IMR-90 (cell line): ENCODE measurements at regions not wholly inside any gene's neighbourhood (a gene's known extent, or its start where the extent isn't known, plus 50 kb on each side); places are given as distances from the start of the nearest gene placed in this dataset.

Source experiments
- ATAC-seq: fragments of 200-7000 bp; cut with Tn5 transposase; 2 replicates; pipeline ENCODE4 v1.9.1; 2020; ENCODE audit warnings: low read depth, mild to moderate bottlenecking, moderate library complexity
- BruUV-seq: library from RNA; stranded (reverse); fragments of 400-500 nt; replicated peaks from 2 replicates; lab custom pipeline; 2021; lab: Mats Ljungman, UMichigan
- CTCF ChIA-PET: fragments of 300-600 bp; formaldehyde crosslinking; extraction: SDS; loops from one replicate; lab custom pipeline; 2021; ENCODE audit warnings: antibody characterized with exemption; lab: Yijun Ruan, JAX
- POLR2A ChIA-PET: fragments of 300-600 bp; sonication (Branson Sonifier 250); formaldehyde crosslinking; loops from one replicate; lab custom pipeline; 2022; ENCODE audit warnings: antibody characterized with exemption; ENCODE audit not compliant: unreplicated experiment; lab: Charles Lee
- DNase-seq: peaks from one replicate; pipeline ENCODE4 v3.0.0; 2013
- H2AFZ ChIP-seq: replicated peaks from 2 replicates; pipeline ENCODE3; 2013; ENCODE audit warnings: low read length, mild to moderate bottlenecking; ENCODE audit not compliant: poor library complexity
- H2AK5ac ChIP-seq: 2 replicates; pipeline ENCODE4 v1.6.1; 2013; ENCODE audit warnings: low read depth, low read length, inconsistent platforms
- H2AK9ac ChIP-seq: replicated peaks from 2 replicates; pipeline ENCODE3; 2013; ENCODE audit warnings: mild to moderate bottlenecking, low read depth, low read length, moderate library complexity; ENCODE audit not compliant: poor library complexity
- H2BK120ac ChIP-seq: 2 replicates; pipeline ENCODE4 v1.6.1; 2013; ENCODE audit warnings: low read depth, low read length, inconsistent platforms
- H2BK15ac ChIP-seq: 3 replicates; pipeline ENCODE4 v1.6.1; 2013; ENCODE audit warnings: low read depth, low read length, inconsistent platforms
- H2BK20ac ChIP-seq: 2 replicates; pipeline ENCODE4 v1.6.1; 2013; ENCODE audit warnings: low read depth, mild to moderate bottlenecking, inconsistent platforms, low read length, moderate library complexity
- H2BK5ac ChIP-seq: 2 replicates; pipeline ENCODE4 v1.6.1; 2013; ENCODE audit warnings: mild to moderate bottlenecking, low read depth, low read length, inconsistent platforms; ENCODE audit not compliant: poor library complexity, severe bottlenecking
- H3K14ac ChIP-seq: replicated peaks from 2 replicates; pipeline ENCODE4 v1.6.1; 2013; ENCODE audit warnings: low read depth, low read length, inconsistent platforms
- H3K18ac ChIP-seq: 2 replicates; pipeline ENCODE4 v1.6.1; 2013; ENCODE audit warnings: low read depth, low read length, control low read depth
- H3K23ac ChIP-seq: 2 replicates; pipeline ENCODE4 v1.6.1; 2013; ENCODE audit warnings: low read depth, low read length, inconsistent platforms
- H3K27ac ChIP-seq: 2 replicates; pipeline ENCODE4 v1.5.1; 2013; ENCODE audit warnings: mild to moderate bottlenecking, control low read depth, low read length; ENCODE audit not compliant: insufficient read depth
- H3K27me3 ChIP-seq: 2 replicates; pipeline ENCODE4 v1.6.1; 2013; ENCODE audit warnings: low read length; ENCODE audit not compliant: control insufficient read depth, insufficient read depth
- H3K36me3 ChIP-seq: 2 replicates; pipeline ENCODE4 v1.6.1; 2013; ENCODE audit warnings: low read length, mixed read lengths; ENCODE audit not compliant: control insufficient read depth, insufficient read depth
- H3K4ac ChIP-seq: 2 replicates; pipeline ENCODE4 v1.6.1; 2013; ENCODE audit warnings: low read depth, low read length, inconsistent platforms
- H3K4me1 ChIP-seq: 2 replicates; pipeline ENCODE4 v1.6.1; 2013; ENCODE audit warnings: low read length, mixed read lengths; ENCODE audit not compliant: control insufficient read depth, insufficient read depth
- H3K4me2 ChIP-seq: 2 replicates; pipeline ENCODE4 v1.6.1; 2013; ENCODE audit warnings: low read depth, mild to moderate bottlenecking, control low read depth, low read length, moderate library complexity
- H3K4me3 ChIP-seq: 2 replicates; pipeline ENCODE4 v1.5.1; 2013; ENCODE audit warnings: low read depth, mild to moderate bottlenecking, control low read depth, low read length, moderate library complexity; ENCODE audit not compliant: insufficient read depth
- H3K56ac ChIP-seq: 2 replicates; pipeline ENCODE4 v1.6.1; 2013; ENCODE audit warnings: low read length, inconsistent platforms; ENCODE audit not compliant: insufficient read depth; ENCODE audit errors: extremely low read depth
- H3K79me1 ChIP-seq, 2 experiments: 2 replicates each; pipeline ENCODE4 v1.6.1; 2013; ENCODE audit warnings: low read length in 2 of 2, inconsistent platforms in 1 of 2, low read depth in 1 of 2
- H3K9ac ChIP-seq: 2 replicates; pipeline ENCODE4 v1.6.1; 2013; ENCODE audit warnings: low read depth, low read length, control low read depth
- H3K9me1 ChIP-seq: 2 replicates; pipeline ENCODE4 v1.6.1; 2013; ENCODE audit warnings: low read length, inconsistent platforms; ENCODE audit not compliant: insufficient read depth
- H3K9me3 ChIP-seq: 2 replicates; pipeline ENCODE4 v1.6.1; 2013; ENCODE audit warnings: low read length; ENCODE audit not compliant: control insufficient read depth, insufficient read depth
- H4K20me1 ChIP-seq: 2 replicates; pipeline ENCODE4 v1.6.1; 2013; ENCODE audit warnings: low read length, inconsistent platforms; ENCODE audit not compliant: insufficient read depth
- H4K5ac ChIP-seq: 2 replicates; pipeline ENCODE4 v1.6.1; 2013; ENCODE audit warnings: mild to moderate bottlenecking, low read depth, low read length, control low read depth
- H4K8ac ChIP-seq, 2 experiments: 2 replicates each; pipeline ENCODE4 v1.6.1; 2013; ENCODE audit warnings: low read depth in 2 of 2, low read length in 2 of 2, control low read depth in 1 of 2, inconsistent platforms in 1 of 2
- H4K91ac ChIP-seq: 2 replicates; pipeline ENCODE4 v1.6.1; 2013; ENCODE audit warnings: low read depth, low read length, inconsistent platforms; ENCODE audit not compliant: insufficient read depth
- MAFK ChIP-seq: IDR thresholded peaks from 2 replicates; pipeline ENCODE4 v1.6.1; 2012; ENCODE audit warnings: low read depth, low read length, improper control_type of control experiment
- RAD21 ChIP-seq: IDR thresholded peaks from 2 replicates; pipeline ENCODE4 v1.6.1; 2012; ENCODE audit warnings: low read length, improper control_type of control experiment
- SMC3 ChIP-seq: fragments of 150-350 bp; IDR thresholded peaks from 2 replicates; pipeline ENCODE4 v1.6.1; 2016; ENCODE audit warnings: low read depth, mild to moderate bottlenecking, antibody characterized with exemption, low read length, moderate library complexity
- WGBS, 2 experiments: methylation state at CpG; one replicate each; pipeline versions ENCODE4 v1.1.5 to v1.1.7; 2013; ENCODE audit warnings: missing lambda C conversion rate in 2 of 2; ENCODE audit not compliant: insufficient read length in 1 of 2; ENCODE audit errors: extremely low coverage in 2 of 2; 5-methylcytosine and 5-hydroxymethylcytosine counted together
- dilution Hi-C: fragments of 300-500 bp; cut with HindIII; formaldehyde crosslinking; loops from one replicate; pipeline ENCODE4 v1.14.3; 2018; ENCODE audit warnings: low sequenced_read_pairs; ENCODE audit not compliant: unreplicated experiment
- in situ Hi-C: fragments of 300-500 bp; cut with MboI; formaldehyde crosslinking; loops from 3 replicates; pipeline ENCODE4 v1.14.3; 2019; ENCODE audit warnings: low sequenced_read_pairs, inconsistent platforms, mixed read lengths
- intact Hi-C: fragments of 100-400 bp; cut with micrococcal nuclease; formaldehyde crosslinking; loops from 2 replicates; pipeline ENCODE4 v1.10.0; 2022
- TF ChIP-seq, protein P1 (sequence below): fragments of 150-350 bp; IDR thresholded peaks from 2 replicates; pipeline ENCODE4 v1.6.1; 2016; ENCODE audit warnings: low read depth, mild to moderate bottlenecking, low read length, moderate library complexity, borderline replicate concordance

DNA sequence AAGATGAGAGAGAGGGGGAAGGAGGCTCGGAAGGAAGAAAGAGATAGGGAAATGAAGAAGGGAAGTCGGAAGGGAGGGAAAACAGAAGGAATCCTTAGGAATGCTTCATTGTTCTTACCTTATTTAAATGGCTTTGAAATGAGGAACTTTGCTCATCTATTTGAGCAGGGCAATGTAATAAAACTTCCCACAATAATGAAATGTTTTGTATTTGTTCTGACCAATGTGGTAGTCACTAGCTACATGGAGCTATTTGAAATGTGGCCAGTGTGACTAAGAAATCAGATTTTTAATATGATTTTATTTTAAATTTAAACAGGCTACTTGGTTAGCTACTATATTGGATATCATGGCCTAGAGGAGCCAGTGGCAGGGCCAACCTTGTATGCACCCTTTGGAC lies 510.6 kb downstream of the HTR7 start:
- Histone ChIP-seq H3K27me3 (peaks cover 7% of the 10 kb centered on the region), H2BK20ac (no peak overlapping the region), H3K9me1 (no peaks in the 10 kb centered on the region; the same call in 1 of the 2 replicates), H2AFZ (no peak overlapping the region), H4K8ac (no peak overlapping the region), H3K9ac (no peak overlapping the region), H2AK9ac (no peak overlapping the region), H2AK5ac (no peak overlapping the region), H4K5ac (no peak overlapping the region), H3K4me1 (no peaks in the 10 kb centered on the region), H2BK15ac (no peak overlapping the region), H3K14ac (no peak overlapping the region), H3K56ac (no peak overlapping the region), H4K20me1 (no peaks in the 10 kb centered on the region), H3K4me2 (no peak overlapping the region), H2BK5ac (no peak overlapping the region), H3K4me3 (no peak overlapping the region), H3K4ac (no peak overlapping the region), H3K18ac (no peak overlapping the region), H3K79me1 (no peaks in the 10 kb centered on the region), H3K9me3 (no peaks in the 10 kb centered on the region), H3K23ac (no peak overlapping the region), H4K91ac (no peak overlapping the region), H2BK120ac (no peak overlapping the region), H3K36me3 (no peaks in the 10 kb centered on the region), H3K27ac (no peak overlapping the region)
- CTCF ChIA-PET: no interaction called here
- dilution Hi-C loops: no loop called here
- no TSS peak for BruUV-seq
- no peak for TF ChIP-seq SMC3
- TF ChIP-seq, protein P1, sequence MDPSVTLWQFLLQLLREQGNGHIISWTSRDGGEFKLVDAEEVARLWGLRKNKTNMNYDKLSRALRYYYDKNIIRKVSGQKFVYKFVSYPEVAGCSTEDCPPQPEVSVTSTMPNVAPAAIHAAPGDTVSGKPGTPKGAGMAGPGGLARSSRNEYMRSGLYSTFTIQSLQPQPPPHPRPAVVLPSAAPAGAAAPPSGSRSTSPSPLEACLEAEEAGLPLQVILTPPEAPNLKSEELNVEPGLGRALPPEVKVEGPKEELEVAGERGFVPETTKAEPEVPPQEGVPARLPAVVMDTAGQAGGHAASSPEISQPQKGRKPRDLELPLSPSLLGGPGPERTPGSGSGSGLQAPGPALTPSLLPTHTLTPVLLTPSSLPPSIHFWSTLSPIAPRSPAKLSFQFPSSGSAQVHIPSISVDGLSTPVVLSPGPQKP: no peak
- TF ChIP-seq MAFK: no peak
- TF ChIP-seq RAD21: no peak
- POLR2A ChIA-PET: no interaction called here
- no peak for DNase-seq
- intact Hi-C loops: no loop called here
- WGBS, 2 experiments: 88% methylated on average over 2 of the region's 2 CpGs; no CpG with 5 or more reads in 1 of the 2 experiments
- in situ Hi-C loops: no loop called here
- no peak for ATAC-seq
